Osteocyte (in vitro differentiated cells): ENCODE measurements at regions not wholly inside any gene's neighbourhood (a gene's known extent, or its start where the extent isn't known, plus 50 kb on each side); places are given as distances from the start of the nearest gene placed in this dataset.

Experiments
- DNase-seq: peaks from one replicate; pipeline ENCODE4 v3.0.0; 2021; ENCODE audit warnings: mixed read lengths; ENCODE audit not compliant: unreplicated experiment; ENCODE audit errors: extremely low spot score
- H3K27ac Mint-ChIP-seq: one replicate; pipeline ENCODE4 v1.8.0; 2021; ENCODE audit warnings: mild to moderate bottlenecking, mixed read lengths; ENCODE audit not compliant: unreplicated experiment
- H3K27me3 Mint-ChIP-seq: one replicate; pipeline ENCODE4 v1.8.0; 2021; ENCODE audit warnings: mixed read lengths; ENCODE audit not compliant: unreplicated experiment
- H3K36me3 Mint-ChIP-seq: one replicate; pipeline ENCODE4 v1.8.0; 2021; ENCODE audit warnings: mixed read lengths; ENCODE audit not compliant: unreplicated experiment
- H3K4me1 Mint-ChIP-seq: one replicate; pipeline ENCODE4 v1.8.0; 2021; ENCODE audit warnings: mixed read lengths; ENCODE audit not compliant: unreplicated experiment
- H3K4me3 Mint-ChIP-seq: one replicate; pipeline ENCODE4 v1.8.0; 2021; ENCODE audit warnings: mild to moderate bottlenecking, moderate library complexity, mixed read lengths; ENCODE audit not compliant: unreplicated experiment
- H3K9me3 Mint-ChIP-seq: one replicate; pipeline ENCODE4 v1.8.0; 2021; ENCODE audit warnings: mixed read lengths; ENCODE audit not compliant: unreplicated experiment
- TF ChIP-seq, protein P1 (sequence below): fragments of 200-600 bp; sonication (generic); IDR thresholded peaks from 2 replicates; pipeline ENCODE4 v1.5.0; 2021; ENCODE audit warnings: antibody characterized with exemption, mild to moderate bottlenecking, moderate library complexity

DNA sequence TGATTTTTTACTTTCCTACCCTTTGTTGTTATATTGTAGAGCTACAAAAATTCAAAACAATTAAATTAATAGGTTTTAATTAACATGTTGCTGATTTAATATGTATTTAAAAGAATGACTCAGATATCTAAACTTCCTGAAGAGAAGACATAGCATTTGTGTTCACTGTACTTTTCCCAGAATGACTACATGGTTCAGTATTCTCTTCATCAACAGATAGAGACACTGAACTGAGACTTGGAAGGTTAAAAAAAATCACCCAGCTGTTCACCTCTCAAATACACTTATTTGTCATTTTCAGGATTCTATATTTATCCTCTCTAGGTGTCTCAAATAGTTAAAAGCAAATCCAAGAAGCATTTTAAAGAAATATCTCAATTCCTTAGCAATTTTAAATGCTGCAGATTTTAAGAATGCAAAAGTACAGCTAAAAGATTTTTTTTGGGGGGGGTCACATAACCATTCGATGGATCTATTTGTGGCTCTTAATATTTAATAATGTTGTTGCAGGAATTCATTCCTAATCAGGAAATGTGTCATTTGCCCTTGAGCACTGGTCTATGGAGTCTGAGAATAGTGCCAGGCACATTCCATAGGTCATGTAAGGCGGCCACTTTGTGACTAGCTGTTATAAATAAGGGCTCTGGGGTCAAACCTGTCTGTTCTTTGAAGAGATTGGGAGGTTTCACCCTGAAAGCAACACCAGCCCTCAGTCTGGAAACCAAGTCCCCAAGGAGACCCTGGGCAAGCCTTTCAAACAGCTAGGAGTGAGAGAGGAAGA lies 463.1 kb downstream of the NR2F1-AS1 start:
- Mint-ChIP-seq H3K27ac (no peak overlapping the region), H3K4me1 (peaks cover 17% of the 10 kb centered on the region), H3K27me3 (no peaks in the 10 kb centered on the region), H3K36me3 (no peaks in the 10 kb centered on the region), H3K9me3 (no peaks in the 10 kb centered on the region), H3K4me3 (no peak overlapping the region)
- no peak for DNase-seq
- TF ChIP-seq, protein P1, sequence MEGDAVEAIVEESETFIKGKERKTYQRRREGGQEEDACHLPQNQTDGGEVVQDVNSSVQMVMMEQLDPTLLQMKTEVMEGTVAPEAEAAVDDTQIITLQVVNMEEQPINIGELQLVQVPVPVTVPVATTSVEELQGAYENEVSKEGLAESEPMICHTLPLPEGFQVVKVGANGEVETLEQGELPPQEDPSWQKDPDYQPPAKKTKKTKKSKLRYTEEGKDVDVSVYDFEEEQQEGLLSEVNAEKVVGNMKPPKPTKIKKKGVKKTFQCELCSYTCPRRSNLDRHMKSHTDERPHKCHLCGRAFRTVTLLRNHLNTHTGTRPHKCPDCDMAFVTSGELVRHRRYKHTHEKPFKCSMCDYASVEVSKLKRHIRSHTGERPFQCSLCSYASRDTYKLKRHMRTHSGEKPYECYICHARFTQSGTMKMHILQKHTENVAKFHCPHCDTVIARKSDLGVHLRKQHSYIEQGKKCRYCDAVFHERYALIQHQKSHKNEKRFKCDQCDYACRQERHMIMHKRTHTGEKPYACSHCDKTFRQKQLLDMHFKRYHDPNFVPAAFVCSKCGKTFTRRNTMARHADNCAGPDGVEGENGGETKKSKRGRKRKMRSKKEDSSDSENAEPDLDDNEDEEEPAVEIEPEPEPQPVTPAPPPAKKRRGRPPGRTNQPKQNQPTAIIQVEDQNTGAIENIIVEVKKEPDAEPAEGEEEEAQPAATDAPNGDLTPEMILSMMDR, result no peak

DNA sequence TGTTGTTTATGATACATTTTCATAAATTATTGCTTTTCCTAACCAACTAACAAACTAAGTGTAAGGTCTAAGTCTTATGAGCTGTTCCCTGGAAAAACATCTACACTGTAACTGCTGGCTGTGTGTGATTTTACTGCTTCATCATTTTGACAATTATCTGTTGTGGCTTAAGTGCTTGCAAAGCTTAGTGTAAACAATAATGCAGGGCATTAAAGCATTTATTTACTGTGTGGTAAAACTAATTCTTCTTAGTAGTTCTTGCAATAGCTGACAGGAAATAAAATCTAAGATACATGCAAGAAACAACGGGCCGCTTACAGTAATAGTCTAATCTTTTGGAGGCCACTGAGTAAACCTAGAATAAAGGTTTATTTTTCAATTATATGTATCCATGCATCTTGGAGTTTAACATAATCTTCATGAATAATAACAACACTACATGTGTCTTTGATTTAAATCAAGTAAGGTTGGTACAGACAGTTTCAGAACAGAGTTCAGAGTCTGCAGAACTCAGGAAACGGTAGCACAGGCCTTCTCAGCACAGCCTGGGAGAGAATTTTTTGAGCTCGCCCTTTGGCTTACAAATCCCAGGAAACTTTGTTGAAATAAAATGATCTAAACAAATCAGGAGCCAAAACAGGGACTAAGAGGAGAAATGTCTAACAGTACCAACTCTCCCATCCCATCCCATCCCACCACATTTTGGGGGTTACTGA lies 473.1 kb downstream of the NR2F1-AS1 start:
- H3K27me3 Mint-ChIP-seq, result no peaks in the 10 kb centered on the region
- H3K9me3 Mint-ChIP-seq, result no peaks in the 10 kb centered on the region
- H3K4me3 Mint-ChIP-seq, result no peak overlapping the region
- no peak for DNase-seq
- TF ChIP-seq, protein P1, result no peak
- no peaks in the 10 kb centered on the region for H3K36me3 Mint-ChIP-seq
- H3K4me1 Mint-ChIP-seq, result no peaks in the 10 kb centered on the region
- no peak overlapping the region for H3K27ac Mint-ChIP-seq

DNA sequence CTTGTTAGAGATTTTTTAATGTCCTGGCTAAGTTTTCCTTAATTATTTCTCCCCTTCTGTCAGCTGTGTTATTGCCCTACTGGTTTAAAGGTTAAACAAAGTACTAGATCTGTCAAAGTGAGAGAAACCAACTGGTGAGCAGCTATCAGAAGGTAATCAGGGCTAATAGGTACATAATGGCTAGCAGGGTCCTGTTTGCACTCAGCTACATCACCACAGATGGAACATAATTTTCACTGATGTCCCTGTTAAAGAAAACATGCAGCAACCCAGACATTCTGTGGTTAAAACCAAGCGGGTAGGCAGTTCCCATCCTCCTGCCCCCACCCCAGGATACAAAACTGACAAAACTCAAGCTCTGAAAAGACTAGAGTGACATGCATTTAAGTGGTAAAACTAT lies 473.9 kb downstream of the NR2F1-AS1 start:
- Mint-ChIP-seq H3K4me3 (no peak overlapping the region), H3K27me3 (no peaks in the 10 kb centered on the region), H3K27ac (no peak overlapping the region), H3K4me1 (no peaks in the 10 kb centered on the region), H3K36me3 (no peaks in the 10 kb centered on the region), H3K9me3 (no peaks in the 10 kb centered on the region)
- DNase-seq, result no peak
- TF ChIP-seq, protein P1, result no peak

DNA sequence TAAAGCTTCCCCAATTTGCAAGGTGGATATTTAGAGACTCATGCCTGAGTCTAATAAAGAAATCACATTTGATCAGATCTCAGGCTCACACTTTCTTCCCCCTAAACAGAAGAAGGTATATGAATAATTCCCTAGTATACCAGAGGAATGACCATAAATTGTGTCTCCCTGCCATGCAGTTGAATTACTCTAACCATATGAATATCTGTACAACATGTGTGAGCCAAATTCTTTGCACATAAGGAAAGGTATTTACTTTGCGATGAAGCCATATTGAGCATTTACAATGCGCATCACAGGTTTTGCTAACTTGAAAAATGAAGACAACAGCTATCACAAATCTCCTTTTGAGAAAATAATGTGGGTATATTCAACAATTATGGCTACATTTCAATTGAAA lies 479.4 kb downstream of the NR2F1-AS1 start:
- DNase-seq, result no peak
- Mint-ChIP-seq H3K9me3 (no peaks in the 10 kb centered on the region), H3K4me1 (peaks cover 8% of the 10 kb centered on the region), H3K27me3 (no peaks in the 10 kb centered on the region), H3K36me3 (no peaks in the 10 kb centered on the region), H3K27ac (no peak overlapping the region), H3K4me3 (no peak overlapping the region)
- TF ChIP-seq, protein P1, result no peak

DNA sequence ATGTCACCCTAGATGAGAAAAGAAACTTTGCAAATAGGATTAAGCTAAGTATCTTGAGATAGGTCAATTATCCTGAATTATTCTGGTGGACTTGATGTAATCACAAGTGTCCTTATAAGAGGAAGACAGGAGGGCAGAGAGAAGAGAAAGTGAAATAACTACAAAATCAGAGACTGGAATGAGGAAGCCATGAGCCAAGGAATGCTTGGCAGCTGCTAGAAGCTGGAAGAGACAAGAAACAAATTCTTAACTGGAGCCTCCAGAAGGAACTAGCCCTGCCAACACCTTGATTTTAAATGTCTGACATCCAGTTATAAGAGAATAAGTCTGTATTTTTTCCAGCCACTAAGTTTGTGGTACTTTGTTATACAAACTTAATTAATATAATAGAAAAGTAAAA lies 480.0 kb downstream of the NR2F1-AS1 start:
- no peak overlapping the region for H3K27ac Mint-ChIP-seq
- no peaks in the 10 kb centered on the region for H3K9me3 Mint-ChIP-seq
- TF ChIP-seq, protein P1, result no peak
- peaks cover 8% of the 10 kb centered on the region for H3K4me1 Mint-ChIP-seq
- H3K4me3 Mint-ChIP-seq, result no peak overlapping the region
- no peaks in the 10 kb centered on the region for H3K27me3 Mint-ChIP-seq
- DNase-seq, result no peak
- H3K36me3 Mint-ChIP-seq, result no peaks in the 10 kb centered on the region
